ENCODE measurements at regions not wholly inside any gene's neighbourhood (a gene's known extent, or its start where the extent isn't known, plus 50 kb on each side); places are given as distances from the start of the nearest gene placed in this dataset.

DNA sequence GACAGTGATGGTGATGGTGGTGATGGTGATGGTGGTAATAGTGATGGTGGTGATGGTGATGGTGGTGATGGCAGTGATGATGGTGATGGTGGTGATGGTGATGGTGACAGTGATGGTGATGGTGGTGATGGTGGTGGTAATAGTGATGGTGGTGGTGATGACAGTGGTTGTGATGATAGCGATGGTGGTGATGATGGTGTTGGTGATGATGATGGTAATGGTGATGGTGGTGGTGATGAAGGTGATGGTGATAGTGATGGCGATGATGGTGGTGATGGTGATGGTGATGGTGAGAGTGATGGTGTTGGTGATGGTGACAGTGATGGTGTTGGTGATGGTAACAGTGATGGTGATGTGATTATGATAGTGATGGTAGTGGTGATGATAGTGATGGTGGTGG, 94.3 kb downstream of the ASB1 start:
- DNase-seq (ENCODE audit: low spot score), result no peak
- TF ChIP-seq CTCF (IDR thresholded peaks at IDR 0.05), result no peak
- H3K4me3 ChIP-seq, result no peak overlapping the region
- no peak overlapping the region for H3K27ac ChIP-seq

- H3K4me3 ChIP-seq, result no peak overlapping the region
- no peak for DNase-seq (ENCODE audit: low spot score)
- no peak for TF ChIP-seq CTCF (IDR thresholded peaks at IDR 0.05)
Observed at GRCh38 chr2:238521870-238522269, 95.1 kb downstream of the ASB1 start.

DNA sequence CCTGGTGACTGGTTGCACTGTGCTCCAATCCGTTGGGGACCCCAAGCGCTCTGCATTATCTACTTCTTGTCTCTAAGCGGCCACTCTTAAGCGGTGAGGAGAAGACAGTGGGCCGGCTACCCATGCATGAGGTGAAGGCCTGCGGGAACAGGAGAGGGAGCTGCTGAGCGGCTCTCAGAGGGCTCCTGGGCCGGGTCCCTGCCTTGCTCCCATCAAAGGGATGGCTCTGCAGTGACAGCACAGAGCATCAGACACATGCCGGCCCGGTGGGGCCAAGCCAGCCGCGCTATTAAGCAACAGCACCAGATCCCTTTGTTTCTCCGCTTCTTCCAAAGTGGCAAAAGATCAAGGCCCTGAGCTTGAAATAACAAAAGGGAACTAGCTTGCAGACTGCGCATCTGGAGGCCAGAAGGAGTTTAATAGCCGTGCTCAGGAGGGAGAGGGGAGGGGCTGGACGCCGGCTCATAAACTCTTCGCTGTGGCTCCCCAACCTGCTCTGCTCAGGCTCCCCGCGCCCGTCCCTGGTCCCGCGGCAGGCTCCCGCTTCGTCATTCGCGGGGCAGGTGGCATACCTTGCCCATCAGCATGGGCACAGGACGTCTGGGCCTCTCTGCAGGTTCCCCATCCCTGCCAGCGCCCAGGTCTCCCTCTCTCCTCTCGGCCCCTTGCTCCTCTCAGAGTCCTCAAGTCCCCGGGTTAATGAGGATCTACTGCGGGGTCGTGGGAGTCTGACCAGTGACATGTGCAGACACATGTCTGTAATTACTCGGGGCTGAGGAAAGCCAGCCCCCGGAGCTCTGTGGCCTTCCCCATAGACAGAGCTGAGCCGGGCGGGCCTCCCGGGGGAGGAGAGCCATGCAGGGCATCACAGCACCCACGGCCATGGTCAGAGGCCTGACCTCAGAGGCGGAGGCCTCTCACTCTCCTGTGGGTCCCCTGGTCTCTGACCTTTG, 96.7 kb downstream of the ASB1 start:
- no peak overlapping the region for H3K27ac ChIP-seq
- DNase-seq (ENCODE audit: low spot score), result no peak
- TF ChIP-seq CTCF (IDR thresholded peaks at IDR 0.05), result no peak
- H3K4me3 ChIP-seq, result no peak overlapping the region

More at GRCh38 chr2:238521870-238522269, 95.1 kb downstream of the ASB1 start:
- H3K27ac ChIP-seq, result no peak overlapping the region

DNA sequence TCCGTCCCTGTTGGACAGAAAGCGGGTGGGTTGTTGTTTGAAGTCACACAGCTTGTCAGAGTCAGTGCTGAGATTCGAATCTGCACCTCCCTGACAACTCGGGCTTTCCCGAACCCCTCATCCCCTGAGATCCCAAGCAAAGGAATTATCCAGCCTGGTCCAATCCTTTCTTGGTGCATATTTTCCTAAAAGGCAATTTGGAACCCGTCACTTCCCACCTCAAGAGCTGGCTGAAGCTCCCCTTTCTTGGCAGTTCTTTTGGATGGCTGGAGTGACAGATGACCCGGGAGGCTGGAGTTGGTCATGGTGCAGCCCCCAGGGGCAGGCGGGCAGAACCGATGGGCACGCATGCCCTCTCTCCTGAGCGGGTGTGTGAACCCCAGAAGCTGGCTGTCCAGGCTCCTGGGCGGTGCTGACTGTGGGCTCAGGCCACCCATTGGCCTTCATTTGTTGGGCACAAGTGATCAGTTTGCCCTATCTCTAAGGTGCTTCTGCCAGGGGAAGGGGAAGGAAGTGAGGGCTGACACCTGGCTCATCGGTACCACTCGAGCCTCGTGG, 97.8 kb downstream of the ASB1 start:
- no peak overlapping the region for H3K4me3 ChIP-seq
- TF ChIP-seq CTCF (IDR thresholded peaks at IDR 0.05), result no peak
- DNase-seq (ENCODE audit: low spot score), result no peak
- H3K27ac ChIP-seq, result no peak overlapping the region

DNA sequence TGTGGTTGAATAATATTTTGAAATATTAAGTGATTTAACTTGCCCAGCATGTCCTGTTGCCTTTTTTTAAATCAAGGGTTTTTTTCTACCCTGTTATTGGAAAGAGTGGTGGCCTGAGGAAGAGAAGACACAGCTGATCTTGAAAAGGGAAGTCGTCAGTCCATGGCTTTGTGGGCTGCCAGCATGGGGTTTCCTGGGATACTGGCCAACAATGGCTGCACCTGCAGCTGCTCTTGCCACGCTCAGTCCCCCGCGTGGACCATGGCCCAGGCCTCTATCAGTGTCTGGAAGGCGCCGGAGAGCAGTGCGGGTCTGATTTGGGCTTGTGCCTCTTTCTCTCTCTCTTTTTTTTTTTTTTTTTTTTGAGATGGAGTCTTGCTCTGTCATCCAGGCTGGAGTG, 99.3 kb downstream of the ASB1 start:
- Histone ChIP-seq H3K4me3 (no peak overlapping the region), H3K27ac (no peak overlapping the region)
- no peak for TF ChIP-seq CTCF (IDR thresholded peaks at IDR 0.05)
- no peak for DNase-seq (ENCODE audit: low spot score)

DNA sequence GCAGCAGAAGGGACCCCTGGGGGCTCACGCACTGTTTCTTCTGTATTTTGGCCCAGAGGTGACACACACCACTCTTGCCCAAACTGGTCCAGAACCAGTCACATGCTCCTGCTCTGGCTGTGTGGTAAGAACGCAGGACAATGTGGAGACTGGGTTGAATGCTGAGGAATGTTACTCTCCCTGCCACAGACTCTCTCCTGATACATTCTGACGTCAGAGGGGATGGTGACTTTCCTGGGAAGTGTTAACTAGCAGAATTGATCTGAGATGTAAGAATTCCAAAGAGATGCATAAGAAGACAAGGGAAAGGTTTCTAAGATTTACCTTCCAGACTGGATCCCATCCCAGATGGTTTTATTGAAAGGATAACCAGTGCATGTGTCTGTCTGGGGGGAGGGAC, 100.8 kb downstream of the ASB1 start:
- Histone ChIP-seq H3K27ac (no peak overlapping the region), H3K4me3 (no peak overlapping the region)
- DNase-seq (ENCODE audit: low spot score), result no peak
- TF ChIP-seq CTCF (IDR thresholded peaks at IDR 0.05), result no peak

Data from coronary artery (tissue), 2 donors.